ENCODE measurements at regions not wholly inside any gene's neighbourhood (a gene's known extent, or its start where the extent isn't known, plus 50 kb on each side); places are given as distances from the start of the nearest gene placed in this dataset.

DNA sequence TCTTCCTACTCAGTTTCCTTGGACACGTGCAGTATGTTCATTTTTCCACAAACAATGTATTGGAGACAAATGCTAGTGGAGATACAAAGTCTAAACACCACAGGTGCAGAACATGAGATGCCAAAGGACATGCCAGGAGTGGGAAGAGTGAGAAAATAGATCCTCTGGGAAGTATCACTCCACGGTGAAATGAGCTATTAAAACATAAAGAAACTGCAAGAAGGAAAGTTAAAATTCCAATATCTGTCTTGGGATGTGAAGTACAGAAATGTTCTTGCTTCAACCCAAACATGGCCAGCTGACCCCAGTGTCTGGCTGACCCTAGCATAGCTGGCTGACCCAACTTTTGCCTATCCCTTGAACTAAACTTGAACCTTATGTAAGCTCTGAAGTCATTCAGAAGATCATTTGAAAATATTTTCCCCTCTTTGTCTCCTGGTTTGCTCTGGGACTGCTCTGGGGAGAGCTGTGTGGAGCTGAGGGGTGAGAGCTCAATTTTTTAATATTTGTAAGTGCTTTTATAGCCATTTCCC lies 59.5 kb downstream of the FZD1 start:
- CTCF ChIA-PET, result no interaction called here
- POLR2A ChIA-PET, result no interaction called here

DNA sequence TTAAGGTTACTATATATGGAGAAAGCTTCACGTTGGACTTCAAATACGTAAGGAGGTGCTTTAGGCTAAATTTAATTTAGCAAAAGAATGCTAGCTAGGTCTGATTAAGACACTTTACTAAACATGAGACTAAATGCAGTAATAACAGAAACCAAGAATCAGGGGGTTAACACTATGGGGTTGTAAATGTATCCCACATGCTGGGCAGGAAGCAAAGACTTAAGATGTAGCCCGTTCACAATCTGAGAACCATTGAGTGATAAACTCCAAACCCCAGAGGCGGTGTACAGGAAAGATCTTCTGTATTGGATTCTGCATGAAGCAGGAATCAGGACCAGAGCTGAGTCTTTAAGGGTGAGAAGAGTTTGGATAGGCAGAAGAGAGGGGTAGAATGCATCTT lies 60.4 kb downstream of the FZD1 start:
- CTCF ChIA-PET, result no interaction called here
- POLR2A ChIA-PET, result no interaction called here

DNA sequence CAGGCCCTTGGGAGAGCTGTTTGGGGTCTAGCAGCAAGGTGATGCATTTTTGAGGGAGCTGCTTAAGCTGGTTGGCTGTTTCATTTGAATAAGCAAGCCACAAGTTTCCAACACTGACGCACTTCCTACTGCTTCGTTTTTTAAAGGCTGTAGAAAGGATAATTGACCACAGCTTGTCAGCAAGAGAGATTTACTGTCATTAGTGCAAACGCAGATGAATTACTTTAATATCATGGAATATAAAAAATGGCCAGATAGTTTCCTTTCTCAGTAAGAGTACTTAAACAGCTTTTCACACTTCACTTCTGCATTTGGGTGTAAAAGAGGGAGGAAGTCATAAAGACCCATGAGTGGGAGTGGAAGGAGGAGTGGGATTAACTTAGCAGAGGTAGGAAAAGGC lies 61.5 kb downstream of the FZD1 start:
- CTCF ChIA-PET, result no interaction called here
- POLR2A ChIA-PET, result no interaction called here

DNA sequence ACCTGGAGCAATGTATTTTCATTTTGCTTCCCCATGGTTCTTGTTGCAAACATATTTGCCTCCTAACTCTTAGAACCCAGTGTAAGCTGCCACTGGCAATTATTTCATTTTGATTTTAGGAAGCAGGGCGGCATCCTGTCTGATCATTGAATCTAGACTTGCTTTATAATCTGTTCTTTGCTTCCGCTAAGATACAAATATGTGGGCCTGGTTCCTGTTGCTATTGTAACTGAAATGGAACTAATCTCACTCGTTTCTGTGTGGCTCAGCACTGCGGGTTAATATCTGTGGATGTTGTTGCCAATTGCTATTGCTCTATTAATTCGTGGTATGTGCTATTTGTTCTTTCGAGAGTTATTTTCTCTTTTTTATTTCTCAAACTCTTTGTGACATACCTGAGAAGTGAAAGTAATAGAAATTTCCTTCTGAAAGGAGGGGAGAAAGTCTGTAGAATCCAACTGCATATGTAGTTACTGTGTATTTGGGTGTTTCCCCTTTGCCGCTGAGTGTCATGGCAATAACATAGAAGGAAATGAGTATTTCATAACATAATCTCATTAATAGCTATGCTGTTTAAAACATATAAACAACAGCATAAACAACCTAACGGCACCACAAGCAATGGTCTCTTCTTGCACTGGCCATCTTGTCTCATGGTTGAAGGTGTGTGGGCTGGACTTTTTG lies 62.4 kb downstream of the FZD1 start:
- ChIA-PET POLR2A (no interaction called here), CTCF (no interaction called here)

DNA sequence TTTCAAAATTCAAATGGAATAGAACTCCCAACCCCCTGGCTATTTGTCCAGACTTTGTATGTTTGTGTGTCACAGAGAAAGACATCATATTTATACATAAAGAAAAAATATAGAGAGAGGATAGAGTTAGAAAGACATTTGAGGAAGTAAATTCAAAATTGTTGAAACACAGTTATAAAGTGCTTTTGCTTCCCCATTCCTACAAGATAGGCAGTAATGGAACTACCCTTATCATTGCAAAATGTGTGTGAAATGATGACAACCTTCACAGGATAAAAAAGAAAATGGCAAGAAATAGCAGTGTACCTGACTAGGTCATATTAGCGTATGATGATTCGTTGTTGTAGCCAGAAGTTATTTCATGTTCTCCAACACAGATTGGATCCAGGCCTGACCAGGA lies 63.1 kb downstream of the FZD1 start:
- CTCF ChIA-PET, result no interaction called here
- POLR2A ChIA-PET, result no interaction called here

DNA sequence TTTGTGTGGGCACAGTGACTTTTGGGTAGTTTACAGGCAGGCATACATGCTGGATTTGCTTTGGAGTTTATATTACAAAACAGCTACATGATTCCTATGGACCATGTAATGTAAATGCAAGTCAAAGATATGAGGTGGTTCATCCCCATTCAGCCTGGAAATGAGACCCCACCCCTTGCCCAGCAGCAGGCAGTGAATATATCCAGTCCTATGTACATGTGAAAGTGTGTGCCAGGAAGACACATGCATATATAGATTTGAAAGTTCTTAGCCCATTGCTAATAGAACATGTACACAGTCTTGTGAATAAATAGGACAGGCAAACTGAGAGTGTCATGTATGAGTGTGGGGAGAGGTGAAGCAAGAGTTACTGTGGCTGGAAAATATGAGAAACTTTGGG lies 65.3 kb downstream of the FZD1 start:
- POLR2A ChIA-PET, result no interaction called here
- CTCF ChIA-PET, result no interaction called here

DNA sequence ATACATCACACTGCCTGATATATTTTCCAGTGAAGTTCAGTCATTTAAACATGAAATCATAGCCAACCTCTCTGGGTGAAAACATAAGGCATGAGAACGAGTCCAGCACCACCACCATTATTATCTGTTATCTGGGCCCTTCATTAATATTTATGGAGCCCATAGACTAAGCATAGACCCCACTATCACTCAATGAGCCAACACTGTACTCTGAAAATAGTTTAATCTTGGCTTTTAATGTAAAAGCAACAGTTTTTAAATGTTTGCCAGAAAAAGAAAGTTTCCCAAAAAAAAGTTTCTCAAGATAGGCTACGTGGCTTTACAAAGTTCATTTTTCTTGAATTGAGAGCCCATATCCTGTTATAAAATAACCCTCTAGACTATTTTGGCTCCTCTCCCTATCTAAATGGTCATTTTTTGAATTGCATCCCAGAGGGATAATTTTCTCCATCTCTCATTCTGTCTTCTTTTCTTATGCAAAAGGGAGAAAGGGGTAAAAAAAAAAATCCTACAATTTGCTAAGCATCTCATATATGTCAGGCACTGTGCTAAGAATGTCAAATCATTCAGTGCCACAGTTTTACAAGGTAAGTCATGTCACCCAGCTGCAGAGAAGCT lies 66.1 kb downstream of the FZD1 start:
- ChIA-PET CTCF (no interaction called here), POLR2A (no interaction called here)

DNA sequence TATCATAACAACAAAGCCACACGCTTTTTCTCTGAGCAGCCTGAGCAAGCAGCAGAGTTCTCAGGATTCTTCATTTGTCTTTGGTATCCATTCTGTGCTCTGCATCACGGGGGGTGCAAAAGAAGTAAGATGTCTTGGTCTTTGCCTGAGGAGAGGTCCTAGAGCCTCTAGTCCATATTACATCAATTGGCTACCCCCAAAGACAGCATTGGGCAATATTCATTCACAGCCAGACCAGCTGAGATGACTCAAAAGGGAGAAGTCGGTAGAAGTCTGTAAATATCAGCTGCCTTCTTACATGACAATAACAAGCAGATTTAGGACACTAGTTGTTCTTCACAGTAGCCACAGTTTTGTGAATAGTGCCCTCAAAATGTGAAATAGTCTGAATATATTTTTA lies 66.6 kb downstream of the FZD1 start:
- CTCF ChIA-PET, result no interaction called here
- POLR2A ChIA-PET, result no interaction called here

DNA sequence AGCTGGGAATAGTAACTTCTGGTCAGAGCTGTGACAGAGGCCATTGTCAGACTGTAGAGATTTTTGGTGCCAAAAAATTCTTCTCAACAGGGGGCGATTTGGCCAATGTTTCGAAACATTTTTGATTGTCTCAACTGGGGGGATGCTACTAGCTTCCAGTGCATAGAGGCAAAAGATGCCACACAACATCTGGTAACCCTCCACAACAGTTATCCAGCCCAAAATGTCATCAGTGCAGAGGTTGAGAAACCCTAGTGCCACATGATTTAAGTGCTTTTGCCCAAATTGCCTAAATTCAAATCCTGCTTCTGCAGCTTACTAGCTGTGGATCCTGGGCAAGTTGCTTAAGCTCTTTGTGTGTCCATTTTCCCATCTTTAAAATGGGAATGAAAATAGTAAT lies 71.9 kb downstream of the FZD1 start:
- POLR2A ChIA-PET, result no interaction called here
- CTCF ChIA-PET, result no interaction called here

DNA sequence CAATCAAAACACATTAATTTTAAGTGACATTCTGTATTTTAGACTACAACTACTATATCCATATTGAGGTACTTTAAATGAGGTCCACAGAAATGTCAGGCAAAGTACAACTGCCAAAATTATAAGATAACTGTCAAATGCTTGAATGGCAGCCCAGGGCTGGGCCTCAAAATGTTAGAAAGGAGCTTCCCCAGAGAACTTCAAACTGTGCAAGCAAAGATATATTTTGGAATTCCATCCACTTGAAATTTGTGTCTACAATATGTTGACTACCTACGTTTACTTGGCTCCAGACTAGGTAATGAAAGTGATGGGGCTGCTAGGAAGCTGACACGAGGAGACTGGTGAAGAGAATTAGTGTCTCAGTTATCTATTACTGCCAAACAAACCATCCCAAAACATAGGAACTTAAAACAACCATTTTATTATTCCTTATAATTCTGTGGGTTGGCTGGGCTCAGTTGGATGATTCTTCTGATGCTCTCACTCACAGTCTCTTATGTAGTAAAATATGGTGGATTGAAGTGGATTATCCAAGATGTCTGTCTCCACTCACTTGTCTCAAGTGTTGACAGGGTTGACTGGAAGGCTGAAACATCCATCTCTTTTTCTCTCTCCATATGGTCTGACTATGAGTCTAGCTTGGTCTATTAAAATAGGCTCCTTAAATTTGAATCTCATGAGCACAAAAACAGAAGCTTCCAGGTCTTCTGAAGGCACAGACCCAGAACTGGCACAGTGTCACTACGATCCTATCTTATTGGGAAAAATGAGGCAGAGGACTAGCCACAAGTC lies 74.2 kb downstream of the FZD1 start:
- ChIA-PET POLR2A (no interaction called here), CTCF (no interaction called here)

DNA sequence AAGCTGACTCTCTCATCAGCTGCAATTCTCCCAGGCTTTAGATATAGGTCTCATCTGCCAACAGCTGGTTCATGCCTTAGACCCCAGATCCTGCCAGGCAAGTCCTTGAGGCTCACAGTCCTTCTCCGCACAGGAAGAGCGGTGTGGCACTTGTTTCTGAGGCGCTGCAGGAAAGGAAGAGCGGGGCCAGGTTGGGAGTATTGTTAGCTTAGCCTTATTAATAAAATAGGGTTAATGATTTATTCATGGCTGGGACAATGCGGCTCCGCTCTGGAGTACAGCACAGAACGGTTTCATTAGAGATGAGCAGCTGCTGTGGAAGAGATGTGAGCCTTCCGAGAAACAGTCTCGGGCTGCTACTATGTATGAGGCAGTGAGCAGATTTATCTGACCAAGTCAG lies 78.1 kb downstream of the FZD1 start:
- POLR2A ChIA-PET, result no interaction called here

DNA sequence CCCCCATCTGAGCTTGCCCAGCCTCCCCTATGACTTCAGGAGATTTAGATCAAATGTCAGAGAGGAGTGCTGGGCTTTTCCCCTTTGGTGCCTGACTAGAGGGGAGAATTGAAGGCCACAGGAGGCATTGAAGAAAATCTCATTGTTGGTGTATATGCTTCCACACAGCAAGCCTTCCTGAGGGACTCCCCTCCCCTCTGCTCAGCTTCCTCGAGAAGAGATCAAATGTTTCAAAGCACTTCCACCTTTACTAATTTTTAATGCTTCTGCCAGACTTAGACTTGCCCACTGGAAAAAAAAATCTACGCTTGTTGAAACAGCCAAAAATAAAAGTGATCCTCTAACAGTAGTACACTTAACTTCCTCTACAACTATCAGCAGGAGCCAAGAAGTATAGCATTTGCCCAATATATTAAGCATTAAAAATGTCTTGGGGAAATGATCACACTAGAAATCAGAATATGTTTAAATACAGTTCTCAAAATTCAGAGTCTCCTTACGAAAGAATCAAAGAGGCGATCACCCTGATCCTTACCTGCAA lies 79.3 kb downstream of the FZD1 start:
- POLR2A ChIA-PET, result no interaction called here
- CTCF ChIA-PET, result no interaction called here

More for the DNA sequence above, 78.1 kb downstream of the FZD1 start:
- CTCF ChIA-PET, result no interaction called here

DNA sequence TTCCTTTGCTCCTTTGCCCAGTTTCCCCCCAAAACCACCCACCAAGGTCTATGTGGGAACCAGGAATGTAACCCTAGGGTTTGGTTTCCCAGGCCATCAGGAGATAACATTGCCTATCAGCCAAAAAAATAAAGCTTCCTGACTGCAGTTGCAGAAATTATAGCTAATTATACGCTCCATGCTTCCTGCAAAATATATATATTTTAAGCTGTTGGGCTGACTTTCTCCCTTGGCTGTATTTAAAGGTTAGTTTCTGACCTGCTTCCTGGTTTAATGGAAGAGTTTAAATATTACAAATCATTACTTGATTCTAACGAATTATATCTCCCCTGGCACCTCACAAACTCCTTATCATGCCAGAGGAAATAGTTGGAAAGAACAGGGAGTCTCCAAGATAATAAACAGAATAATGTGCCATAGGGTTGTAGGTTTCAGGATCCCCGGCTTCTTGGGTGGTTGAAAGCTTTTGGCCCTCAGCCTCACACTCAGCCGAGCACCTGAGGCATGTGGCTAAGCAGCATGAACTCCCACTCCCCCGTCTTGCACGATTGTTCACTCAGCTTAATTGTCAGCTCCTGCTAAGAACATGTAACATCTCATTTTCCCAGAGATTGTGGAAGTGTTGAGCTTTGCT lies 79.9 kb downstream of the FZD1 start:
- ChIA-PET POLR2A (no interaction called here), CTCF (no interaction called here)

DNA sequence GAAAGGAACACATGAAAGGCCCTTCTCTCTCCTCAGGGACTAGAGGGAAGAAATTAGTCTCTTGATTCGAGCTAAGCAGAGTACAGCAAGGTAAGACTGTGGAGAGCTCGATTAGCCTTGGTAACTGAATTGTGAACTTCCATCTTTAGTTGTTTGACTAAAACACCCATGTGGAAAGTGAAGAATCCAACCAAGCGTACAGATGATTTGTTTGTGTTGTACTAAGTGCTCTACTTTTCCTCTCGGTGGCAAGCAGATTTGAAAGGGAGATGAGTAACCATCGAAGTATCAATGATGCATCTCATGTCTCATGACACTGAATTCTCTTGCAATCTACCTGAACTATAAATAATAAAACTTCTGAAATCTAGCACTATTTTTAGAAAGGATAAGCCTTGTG lies 80.7 kb downstream of the FZD1 start:
- ChIA-PET CTCF (no interaction called here), POLR2A (no interaction called here)

DNA sequence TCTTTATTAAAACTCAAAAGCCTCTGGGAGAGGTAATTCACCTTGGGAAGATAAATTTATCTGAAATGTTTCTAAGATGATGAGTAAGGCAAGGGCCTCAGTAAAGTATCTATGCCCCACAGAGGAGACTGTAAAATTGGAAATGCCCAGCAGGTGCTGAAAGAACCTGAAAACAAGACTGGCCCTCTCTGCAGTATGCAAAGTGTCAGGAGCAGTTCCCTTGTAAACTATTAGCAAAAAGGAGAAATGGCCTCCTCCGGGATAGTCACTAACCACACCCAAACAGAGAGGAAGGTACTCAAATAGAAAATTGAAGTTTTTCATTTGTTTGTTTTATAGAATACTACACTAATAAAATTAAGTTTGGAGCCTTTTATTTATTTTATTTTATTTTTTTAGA lies 81.2 kb downstream of the FZD1 start:
- ChIA-PET POLR2A (no interaction called here), CTCF (no interaction called here)

DNA sequence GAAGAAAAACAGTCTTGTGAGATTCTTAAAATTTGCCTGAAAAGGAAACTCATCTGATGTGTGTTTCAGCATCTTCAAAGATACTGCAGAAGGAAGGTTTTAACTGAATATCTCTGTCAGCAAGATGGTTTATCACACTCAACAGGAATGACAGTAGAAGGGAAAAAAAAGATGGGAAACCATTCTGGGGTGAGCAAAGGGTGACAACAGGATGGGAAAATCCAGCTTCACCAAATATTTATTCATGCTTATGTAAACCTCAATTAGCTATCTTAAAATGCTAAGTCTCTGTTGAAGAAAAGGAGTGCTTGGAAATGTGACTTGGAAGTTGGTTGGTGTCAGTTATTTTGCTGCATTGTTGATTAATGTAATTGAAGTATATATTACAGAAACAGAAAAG lies 82.2 kb downstream of the FZD1 start:
- ChIA-PET CTCF (no interaction called here), POLR2A (no interaction called here)

DNA sequence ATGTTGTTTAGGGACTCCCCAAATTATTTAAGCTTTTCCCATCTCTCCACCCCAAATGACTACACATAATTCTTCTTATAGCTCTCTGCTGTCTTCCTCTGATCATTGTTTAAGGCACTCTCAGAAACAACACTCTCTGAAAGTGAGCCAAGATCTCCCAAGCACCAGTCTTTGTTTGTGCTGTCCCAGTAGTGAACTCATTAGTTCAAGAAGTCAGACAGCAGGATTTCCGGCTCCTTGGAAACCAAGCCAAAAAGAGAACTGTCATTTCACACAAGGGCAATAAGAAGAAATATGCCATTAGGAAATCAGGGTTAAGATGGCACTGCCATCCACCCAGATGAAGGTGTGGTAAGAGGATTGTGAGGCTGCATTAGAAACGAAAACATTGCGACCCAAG lies 83.1 kb downstream of the FZD1 start:
- ChIA-PET POLR2A (no interaction called here), CTCF (no interaction called here)

DNA sequence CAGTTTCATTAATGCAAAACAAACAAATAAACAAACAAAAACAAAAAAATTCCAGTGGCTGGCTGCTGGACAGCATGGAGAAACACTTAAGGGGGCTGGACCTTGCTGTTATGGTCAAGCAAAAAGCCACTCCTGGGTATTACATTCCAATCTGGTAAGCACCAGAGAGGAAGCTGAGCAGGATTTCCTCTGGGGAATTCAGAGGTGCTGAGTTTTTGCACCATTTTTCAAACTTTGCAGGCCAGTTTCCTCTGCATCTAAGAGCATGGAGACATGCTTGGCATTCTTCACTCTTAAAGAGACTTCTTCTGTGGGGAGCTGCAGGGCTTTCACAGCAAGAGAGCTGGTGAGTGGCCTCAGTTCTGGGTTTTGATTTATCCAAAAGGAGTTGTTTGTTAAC lies 84.5 kb downstream of the FZD1 start:
- CTCF ChIA-PET, result no interaction called here
- POLR2A ChIA-PET, result no interaction called here

DNA sequence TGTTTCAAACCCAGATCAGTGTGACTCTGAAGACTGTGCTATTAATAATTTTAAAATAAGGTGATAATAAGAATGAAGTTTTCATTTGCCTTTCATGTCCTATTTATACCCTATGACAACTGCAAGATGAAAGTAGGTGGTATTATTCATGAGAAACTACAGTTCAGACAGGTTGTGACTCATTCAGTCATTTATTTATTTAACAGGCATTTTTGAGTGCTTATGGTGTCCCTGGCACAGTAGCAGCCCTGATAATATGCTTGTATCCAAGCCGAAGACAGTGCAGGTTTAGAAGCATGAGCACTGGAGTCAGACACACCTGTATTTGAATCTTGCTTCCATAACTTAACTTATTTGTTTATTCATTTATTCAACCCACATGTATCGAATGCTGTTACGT lies 87.1 kb downstream of the FZD1 start:
- CTCF ChIA-PET, result no interaction called here

DNA sequence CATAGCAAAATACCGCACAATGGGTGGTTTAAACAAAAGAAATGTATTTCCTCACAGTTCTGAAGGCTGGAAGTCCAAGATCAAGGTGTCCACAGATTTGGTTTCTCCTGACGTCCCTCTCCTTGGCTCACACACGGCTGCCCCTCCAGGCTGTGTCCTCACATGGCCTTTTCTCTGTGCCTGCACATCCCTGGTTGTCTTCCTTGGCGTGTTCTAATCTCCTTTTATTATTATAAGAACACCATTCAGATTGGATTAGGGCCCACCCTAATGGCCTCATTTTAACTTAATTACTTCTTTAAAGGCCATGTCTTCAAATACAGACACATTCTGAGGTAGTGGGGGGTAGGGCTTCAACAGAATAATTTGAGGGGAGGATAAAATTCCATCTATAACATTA lies 87.9 kb downstream of the FZD1 start:
- POLR2A ChIA-PET, result no interaction called here

More for the DNA sequence above, 87.1 kb downstream of the FZD1 start:
- POLR2A ChIA-PET, result no interaction called here

DNA sequence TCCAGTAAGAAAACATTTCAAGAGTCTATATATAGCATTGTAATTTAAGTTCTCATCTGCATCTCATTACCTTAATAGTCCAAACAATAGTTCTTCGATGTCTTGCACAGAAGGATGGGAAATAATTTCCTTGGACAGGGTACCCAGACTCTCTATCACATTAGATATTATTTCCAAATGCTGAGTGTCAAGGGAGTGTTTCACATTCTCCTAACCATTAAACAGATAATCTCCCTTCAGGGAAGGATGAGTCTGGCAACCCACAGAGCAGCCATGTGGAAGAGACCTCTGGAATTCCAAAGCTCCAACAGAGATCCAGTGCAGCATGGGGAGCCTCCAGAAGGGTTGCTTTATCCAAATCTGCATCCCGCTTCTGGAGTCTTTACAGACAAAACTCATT lies 89.6 kb downstream of the FZD1 start:
- POLR2A ChIA-PET, result no interaction called here
- CTCF ChIA-PET, result no interaction called here

More for the DNA sequence above, 87.9 kb downstream of the FZD1 start:
- CTCF ChIA-PET, result no interaction called here
